SKM-1 (cell line): ENCODE measurements at regions not wholly inside any gene's neighbourhood (a gene's known extent, or its start where the extent isn't known, plus 50 kb on each side); places are given as distances from the start of the nearest gene placed in this dataset.

ENCODE experiments used
- DNase-seq: peaks from one replicate; lab custom pipeline; 2025; ENCODE audit not compliant: unreplicated experiment; lab: John Stamatoyannopoulos, UW

DNA sequence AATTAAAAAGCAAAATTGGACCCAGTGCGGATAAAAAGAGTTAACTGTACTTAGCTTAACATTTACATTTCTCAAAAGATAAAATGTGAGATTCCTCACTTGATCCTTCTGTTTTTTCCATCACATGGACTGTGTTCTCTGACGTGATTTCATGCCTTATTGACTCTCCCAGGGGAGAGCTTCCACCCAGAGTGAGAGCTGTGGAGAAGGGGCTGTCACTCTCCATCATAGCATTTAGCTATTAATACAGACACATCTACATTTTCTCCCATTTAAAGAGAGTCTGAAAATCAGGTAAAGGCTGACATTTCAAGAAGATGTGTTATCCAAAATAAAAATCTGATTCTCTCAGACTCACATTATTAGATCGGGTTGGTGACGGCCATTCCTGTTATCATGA is 493.8 kb downstream of the FBXO15 start:
- DNase-seq, result no peak

DNA sequence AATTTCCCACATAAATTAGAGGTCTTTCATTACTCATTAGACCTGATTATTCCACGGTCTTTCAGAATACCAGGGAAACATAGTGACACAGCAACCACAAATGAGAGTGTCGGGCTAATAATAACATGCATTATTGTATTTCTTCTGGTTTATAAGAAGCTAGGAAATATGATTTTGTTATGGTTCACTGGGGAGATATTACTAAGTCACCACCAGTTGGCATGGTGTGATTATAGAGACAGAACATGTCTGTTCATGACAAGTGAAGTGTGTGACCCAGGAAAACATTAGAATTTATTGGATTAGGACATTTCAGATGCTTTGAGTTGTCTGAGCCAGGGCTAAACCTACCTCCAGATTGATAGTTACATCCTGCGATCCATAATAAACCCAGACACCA is 494.4 kb downstream of the FBXO15 start:
- DNase-seq, result no peak

DNA sequence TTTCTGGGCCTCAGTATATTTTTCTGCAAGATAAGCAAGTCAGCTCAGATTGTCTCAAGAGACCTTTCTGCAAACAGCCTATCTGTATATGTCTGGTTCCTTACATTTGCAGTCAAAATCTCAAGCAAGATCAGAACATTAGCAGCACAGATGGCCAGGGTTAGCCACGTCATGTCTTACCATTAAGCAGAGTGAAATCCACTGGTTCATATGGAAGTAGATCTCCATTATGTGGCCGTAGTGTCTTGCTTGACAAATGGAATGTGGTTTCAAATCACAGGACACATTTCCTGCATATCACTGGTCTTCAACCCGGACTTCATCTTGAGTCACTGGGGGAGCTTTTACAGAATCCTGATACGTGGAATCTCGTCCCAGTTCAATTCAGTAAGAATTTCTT is 500.2 kb downstream of the FBXO15 start:
- DNase-seq, result no peak

DNA sequence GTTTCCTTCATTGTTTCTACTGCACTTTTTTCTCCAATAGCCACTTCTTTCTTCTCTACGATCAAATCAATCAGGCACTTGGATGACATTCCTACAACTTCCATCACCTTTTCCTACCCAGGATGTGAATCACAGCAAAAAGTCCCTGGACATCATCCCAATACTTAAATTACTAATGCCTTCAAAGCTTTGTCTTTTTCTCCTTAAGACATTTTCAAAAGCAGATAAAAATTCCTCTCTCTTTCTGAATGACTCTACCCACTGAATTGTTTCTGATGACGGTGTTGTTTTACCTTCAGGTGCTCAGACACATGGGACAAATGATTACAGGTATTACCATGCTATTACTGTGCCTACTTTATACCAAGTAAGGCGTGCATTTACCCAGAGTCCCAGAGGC is 500.9 kb downstream of the FBXO15 start:
- DNase-seq, result no peak

DNA sequence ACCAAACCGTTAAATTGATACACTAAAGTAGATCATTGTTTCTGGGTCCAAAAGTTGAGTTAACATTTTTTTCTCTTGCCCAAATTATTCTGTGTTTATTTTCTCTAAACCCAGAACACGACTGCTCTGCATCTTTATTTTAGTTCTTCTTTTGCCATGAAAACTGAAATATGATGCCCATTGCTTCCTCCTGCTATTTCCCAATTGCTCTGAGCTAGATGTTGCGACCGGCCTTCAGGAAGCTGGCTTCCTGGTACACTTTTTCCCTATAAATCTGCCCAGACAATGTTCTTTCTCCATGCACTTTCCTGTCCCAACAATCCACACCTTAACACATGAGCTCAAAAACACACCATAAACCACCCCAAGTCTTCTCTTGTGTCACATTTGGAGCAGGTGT is 501.4 kb downstream of the FBXO15 start:
- DNase-seq, result no peak

DNA sequence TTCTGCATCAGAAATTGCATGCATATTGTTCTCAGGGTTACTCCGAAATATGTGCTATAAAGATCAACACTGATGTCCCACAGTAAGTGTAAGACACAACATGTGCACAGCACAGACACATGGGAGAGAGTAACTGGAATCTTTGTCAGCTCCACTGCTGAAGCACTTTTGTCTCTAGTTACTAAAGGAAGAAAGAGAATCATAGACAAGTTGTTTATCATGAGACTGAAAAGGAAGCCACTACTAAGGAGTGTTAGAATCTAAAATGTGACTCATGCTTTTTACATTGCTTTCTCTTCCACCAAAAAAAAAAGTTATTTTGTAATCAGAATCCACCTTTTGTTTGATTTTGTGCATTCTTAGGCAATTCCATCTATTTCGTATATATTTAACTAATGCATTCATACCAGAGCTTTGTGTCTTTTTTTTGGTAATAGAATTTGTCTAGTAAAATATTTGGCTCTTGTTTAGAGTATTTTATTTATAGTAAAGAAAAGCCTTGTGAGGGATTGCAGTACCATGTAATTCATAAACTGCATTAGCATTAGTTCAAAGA is 502.4 kb downstream of the FBXO15 start:
- DNase-seq, result no peak

DNA sequence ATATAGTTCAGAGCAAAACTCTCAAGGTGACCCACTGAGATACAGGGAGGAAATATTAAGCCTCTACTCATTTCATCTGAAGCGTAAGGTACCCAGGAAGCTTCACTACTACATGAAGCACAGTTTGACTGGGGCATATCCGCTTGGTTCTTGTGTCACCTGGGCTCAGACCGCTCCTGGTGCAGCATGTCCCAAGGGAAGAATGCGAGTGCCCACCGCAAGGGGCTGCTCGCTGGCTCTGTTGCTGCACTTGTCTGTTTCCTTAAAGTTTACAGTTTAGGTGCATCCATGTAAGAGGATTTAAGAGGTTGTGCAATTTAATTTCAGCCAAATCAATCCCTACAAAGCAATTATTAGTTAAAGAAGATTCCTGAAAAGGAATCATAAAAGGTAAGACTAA is 507.8 kb downstream of the FBXO15 start:
- no peak for DNase-seq

DNA sequence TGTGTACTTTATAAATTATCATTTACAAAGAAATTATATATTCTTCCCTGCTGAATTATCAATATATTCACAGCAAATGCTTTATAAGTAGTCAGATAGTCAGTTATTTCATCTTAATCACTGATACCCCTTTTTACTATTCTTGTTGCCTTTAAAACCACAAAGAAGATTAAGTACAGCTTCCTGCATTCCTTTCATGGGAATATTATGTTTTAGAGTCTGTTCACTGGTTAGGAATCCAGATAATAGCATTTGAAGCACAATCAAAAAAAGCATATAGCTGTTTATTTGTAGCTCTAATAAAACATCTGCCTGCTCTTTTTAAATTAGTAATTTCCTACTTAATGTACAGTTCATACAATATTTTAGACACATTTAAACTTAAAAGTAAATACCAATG is 508.9 kb downstream of the FBXO15 start:
- DNase-seq, result no peak

DNA sequence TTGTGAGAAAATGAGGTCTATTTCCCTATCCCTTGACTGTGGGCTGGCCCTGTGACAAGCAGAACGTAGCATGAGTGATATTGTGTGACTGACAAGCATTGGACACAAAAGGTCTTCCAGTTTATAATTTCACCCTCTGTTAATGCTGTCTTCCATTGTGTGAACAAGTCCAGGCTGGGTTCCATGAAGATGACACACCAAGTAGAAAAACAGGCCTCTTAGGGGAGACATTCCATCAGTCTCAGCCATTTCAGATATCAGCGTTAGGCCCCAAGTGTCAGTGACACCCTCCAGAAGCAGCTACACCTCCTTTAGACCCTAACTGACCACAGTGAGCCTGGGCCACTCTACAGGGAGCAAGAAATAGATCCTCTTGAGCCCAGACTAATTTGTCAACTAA is 511.3 kb downstream of the FBXO15 start:
- DNase-seq, result no peak

DNA sequence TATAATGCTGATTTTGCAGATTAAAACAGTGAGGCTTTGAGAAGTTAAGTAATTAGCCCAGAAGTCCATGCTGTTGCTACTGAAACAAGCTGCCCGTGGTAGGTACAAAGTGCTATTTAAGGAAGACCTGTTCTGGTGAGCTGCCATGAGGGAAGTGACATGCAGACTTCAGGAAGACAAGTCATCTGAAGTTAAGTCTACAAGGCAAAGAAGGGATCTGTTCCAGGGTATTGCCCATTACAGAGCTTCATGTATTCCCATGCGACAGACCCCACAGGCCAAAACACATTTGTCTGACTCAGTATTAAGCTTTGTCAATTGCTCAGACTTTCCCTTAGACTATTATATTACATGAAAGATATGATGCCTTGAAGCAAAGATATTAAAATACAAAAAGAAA is 520.8 kb downstream of the FBXO15 start:
- no peak for DNase-seq

DNA sequence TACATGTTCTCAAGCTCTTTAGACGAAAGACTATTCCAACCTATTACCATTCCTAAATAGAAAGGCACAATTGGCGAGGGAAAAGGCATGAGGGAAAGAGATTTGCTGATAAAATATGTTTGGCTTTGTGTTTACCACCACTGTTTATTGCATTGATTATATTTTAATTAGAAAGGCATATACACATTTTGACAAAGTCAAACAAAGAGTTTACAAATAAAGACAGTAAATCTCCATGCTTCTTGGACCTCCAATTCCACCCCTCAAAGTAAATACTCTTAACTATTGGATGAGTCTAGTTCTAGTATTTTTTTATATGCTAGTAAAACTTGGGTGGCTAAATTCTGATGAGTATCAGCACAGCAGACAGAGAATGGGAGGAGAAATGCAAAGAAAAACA is 521.4 kb downstream of the FBXO15 start:
- DNase-seq, result no peak

DNA sequence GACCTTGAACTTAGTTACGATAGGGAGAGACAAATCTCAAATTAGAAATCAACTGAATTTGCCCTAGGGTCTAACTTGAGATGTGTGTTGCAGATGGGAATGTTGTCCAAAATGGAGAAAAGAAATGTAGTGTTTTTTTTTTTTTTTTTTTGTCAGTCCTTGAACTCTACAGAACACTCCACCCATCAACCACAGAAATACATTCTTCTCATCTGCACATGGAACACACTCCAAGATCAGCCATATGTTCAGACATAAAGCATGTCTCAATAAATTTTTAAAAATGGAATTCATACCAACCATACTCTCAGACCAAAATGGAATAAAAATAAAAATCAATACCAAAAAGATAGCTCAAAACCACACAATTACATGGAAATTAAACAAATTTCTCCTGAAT is 526.5 kb downstream of the FBXO15 start:
- DNase-seq, result no peak

DNA sequence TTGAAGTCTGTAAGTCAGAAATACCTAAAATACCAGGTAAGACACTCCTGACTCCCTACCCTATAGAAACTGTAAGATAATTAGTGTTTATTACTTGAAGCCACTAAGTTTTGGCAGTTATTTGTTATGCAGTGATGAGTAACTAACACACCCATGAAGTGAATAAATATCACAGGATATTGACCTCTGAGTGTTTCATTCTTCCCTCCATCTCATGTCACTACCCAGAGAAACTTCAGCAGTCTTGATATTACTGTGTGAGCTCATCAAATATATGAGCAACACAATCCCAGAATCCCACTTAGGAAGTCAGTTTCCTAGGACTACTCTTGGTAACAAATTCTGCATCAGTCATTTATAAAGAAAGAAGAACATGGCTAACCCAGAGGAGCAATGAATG is 529.7 kb downstream of the FBXO15 start:
- no peak for DNase-seq

DNA sequence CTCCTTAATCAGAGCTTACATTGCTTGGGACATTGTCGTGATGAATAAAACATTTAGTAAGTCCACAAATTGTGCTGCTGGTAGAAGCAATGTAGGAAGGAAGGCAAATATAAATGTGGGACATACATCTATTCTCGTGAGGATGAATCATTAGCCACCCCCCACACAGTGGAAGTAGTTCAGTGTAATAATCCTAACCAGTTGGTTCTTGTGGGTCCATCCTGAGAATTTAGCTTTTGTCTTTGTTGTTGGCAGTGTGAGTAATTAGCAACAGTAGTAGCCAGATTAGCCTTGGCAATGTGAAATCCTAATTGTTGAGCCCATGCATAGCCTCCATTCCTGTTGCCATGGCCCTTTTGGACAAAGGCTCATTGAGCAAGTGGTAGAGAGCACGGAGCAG is 532.1 kb downstream of the FBXO15 start:
- DNase-seq, result no peak

DNA sequence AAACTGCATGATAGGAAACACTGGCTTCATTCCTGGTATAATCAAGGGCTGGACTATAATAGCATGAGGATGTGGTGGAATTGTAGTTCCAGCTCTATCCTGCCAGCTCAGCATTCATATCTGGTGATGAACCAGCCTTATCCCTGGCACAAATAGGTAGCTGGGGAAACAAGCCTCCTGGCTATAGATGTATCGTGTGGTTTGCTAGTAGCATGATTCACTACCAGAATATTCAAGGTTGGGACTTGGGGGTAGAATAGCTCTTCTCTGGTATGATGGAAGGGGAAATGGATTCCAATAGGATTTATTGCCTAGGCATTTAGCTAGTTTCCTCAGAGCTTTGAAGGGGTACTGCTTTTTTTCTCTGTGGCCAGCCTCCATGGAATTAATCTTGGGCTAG is 532.8 kb downstream of the FBXO15 start:
- no peak for DNase-seq

DNA sequence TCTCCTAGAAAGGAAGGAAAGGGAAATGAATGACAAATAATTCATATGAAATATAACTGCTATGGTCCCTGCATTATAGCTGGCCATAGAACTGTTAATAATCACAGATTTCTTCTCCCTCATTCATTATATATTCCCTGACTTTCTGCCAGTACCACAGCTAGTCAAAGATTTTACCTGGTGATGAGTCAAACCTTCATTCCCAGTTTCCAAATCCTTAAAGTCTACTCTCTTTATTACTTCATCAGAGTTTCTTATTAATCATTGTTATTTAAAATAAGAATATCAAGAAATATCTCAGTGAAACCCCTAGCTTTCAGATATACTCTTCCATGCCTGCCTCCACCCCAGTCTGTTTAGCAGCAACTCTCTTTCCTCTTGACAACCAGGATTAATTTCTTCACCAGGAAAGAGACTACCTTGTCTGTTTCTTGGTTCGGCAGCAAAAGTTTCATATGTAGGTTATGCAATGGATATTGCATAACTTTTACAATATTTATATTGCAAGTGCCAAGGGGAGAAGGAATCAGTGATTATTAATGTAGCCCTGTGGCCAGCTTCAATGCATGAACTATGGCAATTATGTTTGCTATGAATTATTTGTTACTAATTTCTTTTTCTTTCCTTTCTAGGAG is 533.8 kb downstream of the FBXO15 start:
- DNase-seq, result no peak

DNA sequence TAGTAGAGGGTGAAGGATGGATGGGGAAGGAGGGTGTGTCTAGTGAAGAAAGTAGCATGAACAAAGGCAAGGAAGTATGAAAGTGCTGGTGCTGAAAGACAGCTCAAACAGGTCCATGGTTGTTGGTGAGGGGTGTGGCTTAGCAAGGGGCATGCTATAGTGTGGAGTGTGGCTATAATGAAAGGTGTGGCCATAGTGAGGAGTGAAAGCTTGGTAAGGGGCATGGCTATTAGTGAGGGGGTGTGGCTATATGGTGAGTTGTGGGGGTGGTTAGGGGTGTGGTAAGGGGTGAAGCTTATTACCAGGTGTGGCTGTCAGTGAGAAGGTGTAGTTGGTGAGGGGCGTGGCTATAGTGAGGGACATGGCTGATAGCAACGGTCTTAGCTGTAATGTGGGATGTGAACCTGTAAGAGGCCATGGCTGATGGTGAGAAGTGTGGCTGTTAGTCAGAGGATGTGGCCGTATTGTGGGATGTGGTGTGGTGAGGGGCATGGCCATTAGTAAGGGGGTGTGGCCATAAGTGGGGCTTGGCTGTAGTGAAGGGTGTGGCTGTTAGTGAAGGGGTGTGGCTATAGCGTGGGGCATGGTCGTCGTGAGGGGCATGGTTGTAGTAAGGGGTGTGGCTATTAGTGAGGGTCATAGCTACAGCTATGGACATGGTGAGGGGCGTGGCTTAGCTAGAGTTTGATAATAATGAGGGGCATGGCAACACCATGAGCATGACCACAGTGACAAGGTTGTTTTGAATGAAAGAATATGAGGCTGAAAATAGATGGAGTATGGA is 549.6 kb downstream of the FBXO15 start:
- no peak for DNase-seq

DNA sequence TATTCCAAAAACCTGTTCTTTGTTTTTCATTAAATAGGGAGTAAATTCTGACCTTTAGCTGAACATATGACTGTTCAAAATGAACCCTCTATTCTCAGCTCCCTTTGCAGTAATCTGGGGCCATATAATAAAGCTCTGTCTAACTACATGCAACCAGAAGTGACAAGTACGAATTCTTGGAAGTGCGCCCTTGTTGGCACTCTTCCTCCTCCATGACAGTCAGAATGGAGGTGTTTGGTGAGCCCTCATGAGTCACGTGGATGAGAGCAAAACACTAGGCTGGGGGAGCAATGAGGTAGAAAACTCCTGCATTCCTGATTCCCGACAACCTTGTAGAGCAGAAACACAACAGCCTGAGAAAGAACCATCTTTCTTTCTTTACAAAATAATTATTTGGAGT is 552.9 kb downstream of the FBXO15 start:
- no peak for DNase-seq

DNA sequence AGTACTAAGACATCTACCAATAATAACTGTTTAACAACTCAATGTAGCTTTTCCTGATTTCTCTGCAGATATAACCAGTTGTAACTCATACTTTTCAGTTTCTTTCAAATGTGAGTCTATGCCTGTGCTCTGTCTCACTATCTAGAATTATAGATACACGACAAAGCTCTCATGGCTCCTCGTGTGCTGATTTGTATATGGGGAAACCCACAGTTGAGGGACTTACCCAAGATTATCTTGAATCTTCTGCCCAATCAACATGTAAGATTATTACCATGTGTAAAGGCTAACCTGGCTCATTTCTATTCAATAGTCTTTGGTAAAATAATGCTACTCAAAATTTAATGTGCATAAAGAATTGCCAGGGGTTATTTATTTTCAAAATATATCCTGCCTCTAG is 554.4 kb downstream of the FBXO15 start:
- DNase-seq, result no peak

DNA sequence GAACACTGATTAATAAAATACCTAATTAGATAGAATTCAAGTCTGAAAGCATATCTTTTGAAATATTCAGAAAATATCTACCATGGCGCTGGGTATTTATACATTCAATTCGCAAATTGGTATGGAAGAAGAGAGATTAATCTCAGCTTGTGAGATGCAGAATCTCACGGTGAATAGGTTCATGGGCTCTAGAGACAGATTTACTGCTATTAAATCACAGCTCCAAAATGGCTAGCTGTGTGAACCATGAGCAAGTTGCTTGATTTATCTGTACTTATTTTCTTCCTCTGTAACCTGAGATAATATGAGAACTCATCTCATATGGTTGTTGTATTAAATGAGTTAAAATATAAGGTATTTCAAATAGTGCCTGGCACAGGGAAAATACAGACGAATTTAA is 556.7 kb downstream of the FBXO15 start:
- no peak for DNase-seq

DNA sequence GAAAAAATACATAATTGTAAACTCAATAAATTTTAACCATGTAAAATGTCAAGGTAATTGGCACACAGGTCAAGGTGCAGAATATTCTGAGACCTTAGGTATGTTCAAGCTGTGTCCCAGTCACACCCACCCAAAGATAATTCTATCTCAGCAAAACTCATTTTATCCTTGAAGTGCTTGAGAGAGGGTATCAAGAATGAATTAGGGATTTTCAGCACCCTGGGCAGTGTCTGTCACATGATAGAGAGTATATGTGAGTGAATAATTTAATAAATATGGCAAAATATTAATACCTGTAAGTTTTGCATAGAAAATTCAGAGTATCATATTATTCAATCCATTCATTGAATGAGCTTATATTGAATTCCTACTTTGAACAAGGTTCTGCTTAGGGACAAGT is 567.9 kb downstream of the FBXO15 start:
- DNase-seq, result no peak

DNA sequence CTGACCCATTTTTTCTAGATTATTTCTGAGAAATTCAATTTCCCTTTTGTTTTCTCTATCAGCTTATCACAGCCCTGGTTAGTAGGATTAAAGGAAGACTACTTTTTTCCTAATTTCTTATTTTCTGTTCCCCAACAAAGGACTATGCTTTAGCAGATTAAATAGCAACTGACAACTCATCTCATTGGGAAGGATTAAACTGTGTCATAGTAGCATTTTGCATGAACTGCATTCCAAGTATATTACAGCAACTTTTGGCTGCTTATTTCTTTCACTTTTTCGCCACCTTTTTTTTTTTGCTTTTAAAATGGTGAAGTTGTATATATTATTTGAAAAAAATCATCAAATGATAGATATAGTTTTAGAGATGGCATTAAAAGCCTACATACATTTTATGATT is 570.3 kb downstream of the FBXO15 start:
- DNase-seq, result no peak
